ENCODE measurements at regions not wholly inside any gene's neighbourhood (a gene's known extent, or its start where the extent isn't known, plus 50 kb on each side); places are given as distances from the start of the nearest gene placed in this dataset.
A peak's percentile ranks its signal among the peaks of the same experiment; 100 is the strongest.

- H3K27ac ChIP-seq = no peak overlapping the region
- peaks cover 4% of the 10 kb centered on the region for H3K27me3 ChIP-seq (ENCODE audit: low read depth)
- H3K4me1 ChIP-seq = peaks cover 12% of the 10 kb centered on the region
- no peak overlapping the region for H3K4me3 ChIP-seq
- intact Hi-C loops (cut with DNase I) = no loop called here
- no peak for ATAC-seq
- no peaks in the 10 kb centered on the region for H3K36me3 ChIP-seq
- no peak for DNase-seq
- no peak for TF ChIP-seq CTCF (IDR thresholded peaks at IDR 0.05)
- H3K9me3 ChIP-seq = no peaks in the 10 kb centered on the region
Measured at GRCh38 chr11:27204529-27204928, 158.5 kb downstream of the CCDC34 start.

- Histone ChIP-seq H3K9me3 (no peaks in the 10 kb centered on the region), H3K27me3 (ENCODE audit: low read depth) (peaks cover 4% of the 10 kb centered on the region), H3K4me1 (peaks cover 12% of the 10 kb centered on the region), H3K36me3 (no peaks in the 10 kb centered on the region), H3K27ac (no peak overlapping the region), H3K4me3 (no peak overlapping the region)
- no peak for ATAC-seq
- intact Hi-C loops (cut with DNase I) = no loop called here
- TF ChIP-seq CTCF (IDR thresholded peaks at IDR 0.05) = no peak
- no peak for DNase-seq
Measured at GRCh38 chr11:27203077-27203647, 159.9 kb downstream of the CCDC34 start.

- peaks cover 12% of the 10 kb centered on the region for H3K4me1 ChIP-seq
- peak; percentile 41 to 48 for ATAC-seq
Measured at GRCh38 chr11:27201454-27202302, 161.1 kb downstream of the BBOX1 start.

GRCh38 chr11:27200779-27201453 lies 160.3 kb downstream of the BBOX1 start:
- Histone ChIP-seq H3K36me3 (no peaks in the 10 kb centered on the region), H3K9me3 (no peaks in the 10 kb centered on the region), H3K27ac (no peak overlapping the region), H3K4me1 (peaks cover 12% of the 10 kb centered on the region), H3K4me3 (no peak overlapping the region), H3K27me3 (ENCODE audit: low read depth) (no peaks in the 10 kb centered on the region)
- DNase-seq = no peak
- intact Hi-C loops (cut with DNase I) = no loop called here
- no peak for TF ChIP-seq CTCF (IDR thresholded peaks at IDR 0.05)
- ATAC-seq = no peak

More at GRCh38 chr11:27201454-27202302, 161.1 kb downstream of the BBOX1 start:
- TF ChIP-seq CTCF (IDR thresholded peaks at IDR 0.05) = no peak
- H3K27me3 ChIP-seq (ENCODE audit: low read depth) = peaks cover 3% of the 10 kb centered on the region
- intact Hi-C loops (cut with DNase I) = no loop called here
- H3K36me3 ChIP-seq = no peaks in the 10 kb centered on the region
- H3K9me3 ChIP-seq = no peaks in the 10 kb centered on the region
- no peak overlapping the region for H3K27ac ChIP-seq
- no peak overlapping the region for H3K4me3 ChIP-seq
- peak; percentile 63 for DNase-seq

GRCh38 chr11:27196203-27196897 lies 155.7 kb downstream of the BBOX1 start:
- intact Hi-C loops (cut with DNase I) = no loop called here
- Histone ChIP-seq H3K4me1 (peaks cover under 1% of the 10 kb centered on the region), H3K27ac (no peak overlapping the region), H3K9me3 (no peaks in the 10 kb centered on the region), H3K27me3 (ENCODE audit: low read depth) (no peaks in the 10 kb centered on the region), H3K4me3 (no peak overlapping the region), H3K36me3 (no peaks in the 10 kb centered on the region)
- no peak for DNase-seq
- TF ChIP-seq CTCF (IDR thresholded peaks at IDR 0.05) = no peak
- no peak for ATAC-seq
